Astrocyte (in vitro differentiated cells and primary cell): ENCODE measurements at regions not wholly inside any gene's neighbourhood (a gene's known extent, or its start where the extent isn't known, plus 50 kb on each side); places are given as distances from the start of the nearest gene placed in this dataset.

ENCODE experiments used
- EZH2 ChIP-seq: IDR thresholded peaks from 2 replicates; pipeline ENCODE4 v1.6.1; 2012; ENCODE audit warnings: mild to moderate bottlenecking, low read length, inconsistent platforms; ENCODE audit not compliant: insufficient read depth
- TF ChIP-seq, protein P1 (sequence below): IDR thresholded peaks from 2 replicates; pipeline ENCODE4 v1.5.1; 2011; ENCODE audit warnings: low read depth, mild to moderate bottlenecking, inconsistent platforms, low read length, moderate library complexity; ENCODE audit not compliant: insufficient read depth

DNA sequence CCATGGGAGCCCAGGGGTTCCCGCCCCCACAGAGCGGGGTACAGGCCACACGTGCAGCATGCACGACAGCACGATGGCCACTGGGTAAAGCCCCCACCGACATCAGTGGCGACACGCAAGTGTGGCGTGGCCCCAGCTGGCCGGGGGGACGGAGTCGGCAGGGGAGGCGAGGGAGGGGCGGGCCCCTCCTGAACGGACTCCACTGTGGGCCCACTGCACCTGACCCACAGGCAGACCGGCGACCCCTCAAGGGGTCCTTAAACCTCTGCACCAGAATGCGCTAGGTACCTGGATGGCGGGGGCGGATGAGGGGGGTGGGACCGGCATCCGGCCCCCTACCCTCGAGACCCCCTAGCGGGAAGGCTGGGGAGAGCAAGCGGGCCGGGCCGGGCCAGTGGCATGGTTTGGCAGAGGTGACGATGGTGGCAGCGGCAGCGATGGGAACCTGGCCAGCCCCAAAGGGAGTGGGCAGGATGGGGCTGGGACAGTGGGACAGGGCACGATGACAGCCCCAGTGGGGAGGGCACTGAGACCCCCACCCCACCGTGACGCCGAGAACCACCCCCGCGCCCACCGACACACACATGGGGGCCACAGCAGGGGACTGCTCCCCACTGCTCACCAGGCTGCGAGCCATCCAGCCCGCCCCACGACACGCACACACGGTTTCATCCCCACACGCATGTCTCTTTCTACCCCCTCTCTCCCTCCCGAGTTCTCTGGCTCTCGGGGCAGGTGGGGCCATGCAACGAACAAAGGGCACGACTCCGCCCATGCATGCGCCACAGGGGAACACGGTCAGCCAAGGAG lies 91.9 kb upstream of the ANKRD30BL start:
- TF ChIP-seq, protein P1, sequence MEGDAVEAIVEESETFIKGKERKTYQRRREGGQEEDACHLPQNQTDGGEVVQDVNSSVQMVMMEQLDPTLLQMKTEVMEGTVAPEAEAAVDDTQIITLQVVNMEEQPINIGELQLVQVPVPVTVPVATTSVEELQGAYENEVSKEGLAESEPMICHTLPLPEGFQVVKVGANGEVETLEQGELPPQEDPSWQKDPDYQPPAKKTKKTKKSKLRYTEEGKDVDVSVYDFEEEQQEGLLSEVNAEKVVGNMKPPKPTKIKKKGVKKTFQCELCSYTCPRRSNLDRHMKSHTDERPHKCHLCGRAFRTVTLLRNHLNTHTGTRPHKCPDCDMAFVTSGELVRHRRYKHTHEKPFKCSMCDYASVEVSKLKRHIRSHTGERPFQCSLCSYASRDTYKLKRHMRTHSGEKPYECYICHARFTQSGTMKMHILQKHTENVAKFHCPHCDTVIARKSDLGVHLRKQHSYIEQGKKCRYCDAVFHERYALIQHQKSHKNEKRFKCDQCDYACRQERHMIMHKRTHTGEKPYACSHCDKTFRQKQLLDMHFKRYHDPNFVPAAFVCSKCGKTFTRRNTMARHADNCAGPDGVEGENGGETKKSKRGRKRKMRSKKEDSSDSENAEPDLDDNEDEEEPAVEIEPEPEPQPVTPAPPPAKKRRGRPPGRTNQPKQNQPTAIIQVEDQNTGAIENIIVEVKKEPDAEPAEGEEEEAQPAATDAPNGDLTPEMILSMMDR: no peak
- no peak for TF ChIP-seq EZH2
